22Rv1 (cell line): ENCODE measurements at regions not wholly inside any gene's neighbourhood (a gene's known extent, or its start where the extent isn't known, plus 50 kb on each side); places are given as distances from the start of the nearest gene placed in this dataset.
A peak's percentile ranks its signal among the peaks of the same experiment; 100 is the strongest.

Experiments used
- H3K27ac ChIP-seq: fragments of 450-650 bp; 2 replicates; pipeline ENCODE4 v1.5.1; 2017
- CTCF ChIP-seq: fragments of 450-650 bp; IDR thresholded peaks from 2 replicates; pipeline ENCODE4 v1.5.1; 2017; ENCODE audit warnings: mild to moderate bottlenecking
- ZFX ChIP-seq: fragments of 450-650 bp; IDR thresholded peaks from 2 replicates; pipeline ENCODE4 v1.6.1; 2017; ENCODE audit warnings: antibody characterized with exemption, borderline replicate concordance

DNA sequence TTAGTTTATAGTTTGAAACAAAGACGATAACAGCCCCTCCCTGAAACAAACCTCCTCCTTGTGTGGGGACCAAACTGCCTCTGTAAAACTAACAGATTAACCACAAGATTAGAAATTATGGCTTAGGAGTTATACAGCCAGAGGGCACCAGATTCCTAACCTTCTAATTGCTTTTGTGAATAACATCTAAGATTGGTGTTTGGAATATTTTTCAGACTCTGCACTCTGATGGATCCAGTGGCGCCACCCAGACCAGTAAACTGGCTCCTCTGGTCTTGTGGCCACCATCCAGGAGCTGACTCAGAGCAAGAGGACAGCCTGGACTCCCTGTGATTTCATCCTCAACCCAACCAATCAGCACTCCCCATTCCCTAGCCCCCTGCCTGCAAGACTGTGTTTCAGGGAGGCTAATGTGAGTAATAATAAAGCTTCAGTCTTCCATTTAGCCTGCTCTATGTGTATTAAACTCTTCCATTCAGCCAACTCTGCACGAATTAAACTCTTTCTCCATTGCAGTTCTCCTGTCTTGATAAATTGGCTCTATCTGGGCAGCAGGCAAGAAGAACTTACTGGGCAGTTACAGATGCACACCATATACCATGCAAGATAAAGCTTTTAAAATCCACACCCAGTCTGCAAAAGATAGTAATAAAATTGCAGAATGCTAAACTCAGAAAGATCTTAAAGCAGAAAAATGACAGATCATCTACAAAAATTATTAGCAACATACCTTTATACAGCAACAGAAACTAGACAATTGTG is 58.5 kb upstream of the SLC22A16 start:
- TF ChIP-seq ZFX (no peak), CTCF (peak; percentile 23; the same call in 1 of the 2 replicates)
- peak overlapping the region; percentile 88 for H3K27ac ChIP-seq

DNA sequence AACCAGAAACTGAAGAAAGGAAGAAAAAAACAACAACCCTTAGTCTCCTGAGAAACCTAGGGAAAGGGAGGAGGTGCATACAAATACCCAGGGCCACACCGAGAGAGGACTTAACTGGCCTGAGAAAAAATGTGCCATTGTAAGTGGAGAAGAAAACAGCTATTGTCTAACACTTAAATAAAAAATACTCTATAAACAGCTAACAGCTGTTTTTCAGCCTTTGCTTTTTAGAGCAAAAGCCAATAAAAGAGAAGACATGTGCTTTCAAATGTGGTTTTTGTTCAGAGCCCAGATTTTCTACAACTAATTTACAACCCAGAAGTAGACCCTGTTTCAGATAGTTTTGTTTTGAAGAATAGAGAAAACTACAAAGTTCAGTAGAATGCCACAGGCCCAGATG is 56.0 kb upstream of the SLC22A16 start:
- H3K27ac ChIP-seq, result peak overlapping the region; percentile 88
- TF ChIP-seq ZFX (no peak), CTCF (no peak)

GRCh38 chr6:110530671-110531070 is 54.3 kb upstream of the SLC22A16 start:
- H3K27ac ChIP-seq, result peak overlapping the region; percentile 88
- no peak for TF ChIP-seq CTCF
- TF ChIP-seq ZFX, result no peak

GRCh38 chr6:110529907-110530306 is 53.5 kb upstream of the SLC22A16 start:
- TF ChIP-seq CTCF, result no peak
- no peak for TF ChIP-seq ZFX

DNA sequence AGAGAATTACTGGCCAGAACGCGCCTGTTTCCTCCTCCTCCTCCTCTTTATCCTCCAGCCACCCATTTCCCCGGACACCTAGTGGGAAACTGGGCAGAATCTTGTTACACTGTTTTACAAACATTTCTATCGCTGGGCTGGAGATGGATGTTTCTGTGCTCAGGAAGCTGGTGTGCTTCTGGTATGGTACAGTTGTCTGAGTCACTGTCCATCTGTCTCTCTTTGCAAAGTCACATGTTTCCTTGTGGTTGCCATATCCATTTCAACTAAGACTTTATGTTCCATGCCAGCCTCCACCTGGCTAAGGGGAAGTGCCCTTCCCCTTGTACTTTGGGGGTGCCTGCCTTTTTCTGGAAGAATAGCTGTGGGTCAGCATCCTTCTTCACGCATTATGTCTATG is 52.9 kb upstream of the SLC22A16 start:
- TF ChIP-seq ZFX (no peak), CTCF (no peak)
- peak overlapping the region; percentile 88 for H3K27ac ChIP-seq

More at GRCh38 chr6:110529907-110530306, 53.5 kb upstream of the SLC22A16 start:
- H3K27ac ChIP-seq, result peak overlapping the region; percentile 88

- TF ChIP-seq ZFX (no peak), CTCF (no peak)
- peak overlapping the region; percentile 88 for H3K27ac ChIP-seq
Observed at GRCh38 chr6:110528930-110529325, 52.5 kb upstream of the SLC22A16 start.

DNA sequence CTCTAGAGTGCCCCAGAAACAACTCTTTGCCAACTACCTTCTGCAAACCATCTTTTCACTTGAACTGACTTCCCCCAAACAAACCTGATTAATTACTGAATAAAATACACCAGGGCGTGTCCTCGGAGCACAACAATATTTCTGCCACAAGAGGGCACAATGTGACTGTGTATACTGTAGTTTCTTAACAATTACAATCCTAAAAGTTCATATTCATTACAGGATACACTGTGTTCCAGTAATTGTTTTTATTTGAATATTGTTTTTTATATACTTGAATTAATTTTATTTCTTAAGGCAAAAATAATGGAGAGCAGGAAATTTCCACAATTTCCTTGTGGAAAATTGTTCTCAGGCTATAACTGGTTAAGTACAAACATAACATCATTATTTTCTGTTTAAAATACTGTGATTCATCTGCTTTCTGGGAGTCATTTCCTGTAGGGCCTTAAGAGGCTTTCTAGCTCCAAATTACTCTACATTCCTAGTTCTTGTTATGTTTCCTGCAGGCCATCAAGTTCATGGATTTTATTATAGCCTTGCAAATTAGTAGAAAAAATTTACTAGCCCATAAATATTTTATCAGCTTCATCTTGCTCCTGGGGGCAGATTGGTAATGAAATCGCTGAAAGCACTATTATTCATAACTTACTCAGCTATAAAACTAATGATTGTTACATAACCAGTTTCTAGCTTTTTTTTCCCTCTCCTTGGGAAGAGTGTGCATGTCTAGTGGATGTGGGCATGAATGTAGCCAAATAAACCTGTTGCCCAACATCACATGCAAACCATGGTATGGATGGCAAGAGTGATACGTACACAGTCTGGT is 51.9 kb upstream of the SLC22A16 start:
- TF ChIP-seq CTCF, result peak; percentile 83
- TF ChIP-seq ZFX, result no peak
- peak overlapping the region; percentile 88 for H3K27ac ChIP-seq
